Gastrocnemius medialis (tissue), 4 donors: ENCODE measurements at regions not wholly inside any gene's neighbourhood (a gene's known extent, or its start where the extent isn't known, plus 50 kb on each side); places are given as distances from the start of the nearest gene placed in this dataset.

Source experiments
- ATAC-seq, 2 donors: fragments of 150-250 bp; one replicate each; pipeline ENCODE4 v1.9.1; 2016
- DNase-seq, 2 donors: peaks; one replicate each; pipeline ENCODE4 v3.0.0-alpha.2; 2019
- H3K27ac ChIP-seq, 4 donors: fragments of 200-600 bp; sonication (generic); 1 replicate in 1 of 4; 2 replicates in 3 of 4; pipeline ENCODE4 v1.5.1; 2016 to 2018; ENCODE audit warnings: mild to moderate bottlenecking in 2 of 4, moderate library complexity in 1 of 4
- H3K27me3 ChIP-seq, 3 donors: fragments of 200-600 bp; sonication (generic) in 2 of 3; 1 replicate in 1 of 3; 2 replicates in 2 of 3; pipeline versions ENCODE4 v1.5.1 to v1.6.0; 2016 to 2019; ENCODE audit warnings: mild to moderate bottlenecking in 1 of 3, moderate library complexity in 1 of 3
- H3K36me3 ChIP-seq, 2 donors: fragments of 200-600 bp; sonication (generic) in 1 of 2; one replicate each; pipeline ENCODE4 v1.5.1; 2017 to 2018
- H3K4me1 ChIP-seq, 2 donors: fragments of 200-600 bp; sonication (generic) in 1 of 2; one replicate each; pipeline ENCODE4 v1.5.1; 2016 to 2017; ENCODE audit warnings: mild to moderate bottlenecking in 2 of 2
- H3K4me3 ChIP-seq, 4 donors: fragments of 200-600 bp; sonication (generic) in 3 of 4; 1 replicate in 1 of 4; 2 replicates in 3 of 4; pipeline ENCODE4 v1.5.1; 2016 to 2019; ENCODE audit warnings: mild to moderate bottlenecking in 2 of 4
- H3K9me3 ChIP-seq, 3 donors: fragments of 200-600 bp; sonication (generic) in 2 of 3; 1 replicate in 1 of 3; 2 replicates in 2 of 3; pipeline ENCODE4 v1.5.1; 2016 to 2019
- POLR2A ChIP-seq, 2 donors: fragments of 450-650 bp; IDR thresholded peaks; one replicate each; pipeline ENCODE4 v1.6.1; 2017; ENCODE audit warnings: antibody characterized with exemption in 2 of 2, mild to moderate bottlenecking in 2 of 2, moderate library complexity in 2 of 2
- in situ Hi-C, 4 donors: fragments of 200-750 bp; cut with MboI; loops; one replicate each; pipeline versions ENCODE4 v1.15.0 to v1.8.0; 2017; ENCODE audit warnings: low sequenced_read_pairs in 4 of 4
- intact Hi-C: fragments of 100-400 bp; cut with DNase I; formaldehyde crosslinking; loops from one replicate; pipeline ENCODE4 v1.15.1; 2023; ENCODE audit warnings: low total_unique reads
- TF ChIP-seq, protein P1 (sequence below), 5 experiments: fragments of 450-650 bp in 3 of 5; fragments of 200-600 bp in 2 of 5; sonication (generic) in 2 of 5; IDR thresholded peaks in 4 of 5; conservative IDR thresholded peaks in 1 of 5; 1 replicate in 4 of 5; 2 replicates in 1 of 5; pipeline ENCODE4 v1.5.1; 2016 to 2019; ENCODE audit warnings: antibody characterized with exemption in 5 of 5, mild to moderate bottlenecking in 3 of 5, moderate library complexity in 3 of 5

DNA sequence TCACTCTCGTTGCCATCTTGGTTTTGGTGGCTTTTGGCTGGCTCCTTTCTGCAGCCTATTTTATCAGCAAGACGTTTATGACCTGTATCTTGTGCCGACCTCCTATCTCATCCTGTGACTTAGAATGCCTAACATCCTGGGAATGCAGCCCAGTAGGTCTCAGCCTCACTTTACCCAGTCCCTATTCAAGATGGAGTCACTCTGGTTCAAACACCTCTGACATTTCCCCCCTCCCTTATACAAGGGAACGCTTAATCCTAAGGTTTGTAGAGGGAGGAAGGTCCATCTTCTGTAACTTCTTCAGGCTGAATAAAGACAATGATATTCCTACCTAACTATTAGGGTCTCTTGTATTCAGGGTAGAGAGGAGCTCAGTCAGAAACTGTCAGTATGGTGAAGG is 79.3 kb upstream of the SPANXB1 start:
- H3K27ac ChIP-seq = no peak overlapping the region
- intact Hi-C loops = no loop called here
- no peak for ATAC-seq

DNA sequence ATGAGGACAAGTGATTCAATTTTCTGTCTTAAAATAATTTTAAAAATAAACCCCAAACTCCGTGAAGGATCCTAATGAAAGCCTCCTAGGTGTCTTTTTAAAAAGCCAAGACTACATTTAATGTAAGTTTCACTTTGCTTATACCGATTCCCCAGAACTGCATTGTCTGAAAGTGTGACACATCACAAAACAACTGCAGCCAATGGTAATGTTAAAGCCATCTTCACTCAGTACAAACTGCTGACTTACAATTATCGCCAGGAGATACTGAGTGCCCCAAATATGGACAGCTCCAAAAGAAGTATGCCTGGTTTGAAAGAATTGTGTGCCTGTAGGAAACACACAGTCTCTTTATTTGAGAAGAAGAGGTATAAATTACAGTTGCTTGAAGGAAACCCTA is 73.7 kb upstream of the SPANXB1 start:
- Histone ChIP-seq H3K27ac (no peak overlapping the region), H3K4me3 (no peak overlapping the region), H3K9me3 (no peaks in the 10 kb centered on the region), H3K4me1 (no peaks in the 10 kb centered on the region), H3K36me3 (no peaks in the 10 kb centered on the region), H3K27me3 (no peaks in the 10 kb centered on the region)
- TF ChIP-seq, protein P1, sequence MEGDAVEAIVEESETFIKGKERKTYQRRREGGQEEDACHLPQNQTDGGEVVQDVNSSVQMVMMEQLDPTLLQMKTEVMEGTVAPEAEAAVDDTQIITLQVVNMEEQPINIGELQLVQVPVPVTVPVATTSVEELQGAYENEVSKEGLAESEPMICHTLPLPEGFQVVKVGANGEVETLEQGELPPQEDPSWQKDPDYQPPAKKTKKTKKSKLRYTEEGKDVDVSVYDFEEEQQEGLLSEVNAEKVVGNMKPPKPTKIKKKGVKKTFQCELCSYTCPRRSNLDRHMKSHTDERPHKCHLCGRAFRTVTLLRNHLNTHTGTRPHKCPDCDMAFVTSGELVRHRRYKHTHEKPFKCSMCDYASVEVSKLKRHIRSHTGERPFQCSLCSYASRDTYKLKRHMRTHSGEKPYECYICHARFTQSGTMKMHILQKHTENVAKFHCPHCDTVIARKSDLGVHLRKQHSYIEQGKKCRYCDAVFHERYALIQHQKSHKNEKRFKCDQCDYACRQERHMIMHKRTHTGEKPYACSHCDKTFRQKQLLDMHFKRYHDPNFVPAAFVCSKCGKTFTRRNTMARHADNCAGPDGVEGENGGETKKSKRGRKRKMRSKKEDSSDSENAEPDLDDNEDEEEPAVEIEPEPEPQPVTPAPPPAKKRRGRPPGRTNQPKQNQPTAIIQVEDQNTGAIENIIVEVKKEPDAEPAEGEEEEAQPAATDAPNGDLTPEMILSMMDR (IDR thresholded peaks at IDR 0.05 in 4 of 5, conservative IDR thresholded peaks at IDR 0.05 in 1 of 5) = no peak
- no peak for TF ChIP-seq POLR2A (IDR thresholded peaks at IDR 0.05)
- no peak for DNase-seq
- in situ Hi-C loops = no loop called here
- intact Hi-C loops = no loop called here
- no peak for ATAC-seq

More for the DNA sequence above, 79.3 kb upstream of the SPANXB1 start:
- TF ChIP-seq, protein P1 (IDR thresholded peaks at IDR 0.05 in 4 of 5, conservative IDR thresholded peaks at IDR 0.05 in 1 of 5) = no peak
- no peak for TF ChIP-seq POLR2A (IDR thresholded peaks at IDR 0.05)
- no peak for DNase-seq
- in situ Hi-C loops = no loop called here
- no peaks in the 10 kb centered on the region for H3K36me3 ChIP-seq
- H3K4me1 ChIP-seq = no peaks in the 10 kb centered on the region
- no peak overlapping the region for H3K4me3 ChIP-seq
- no peaks in the 10 kb centered on the region for H3K9me3 ChIP-seq
- no peaks in the 10 kb centered on the region for H3K27me3 ChIP-seq

DNA sequence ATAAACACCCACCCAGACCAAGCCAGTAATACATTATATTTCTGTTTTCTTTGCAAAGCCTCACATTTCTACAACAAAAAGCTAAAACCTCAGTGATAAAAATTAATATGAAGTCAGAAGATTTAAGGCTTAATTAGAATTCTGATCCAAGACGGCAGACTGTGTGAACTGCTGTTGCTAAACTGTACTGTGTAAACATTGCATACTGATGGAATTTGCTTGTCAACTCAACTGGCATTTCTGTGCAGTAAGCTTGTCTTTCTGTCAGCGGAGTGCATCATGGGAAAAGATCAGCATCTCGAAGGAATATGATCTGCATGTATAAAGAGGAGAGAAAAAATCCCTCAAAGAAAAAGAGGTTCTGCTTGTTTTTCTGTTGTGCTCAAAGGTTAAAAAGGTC is 69.4 kb upstream of the SPANXB1 start:
- no peaks in the 10 kb centered on the region for H3K27me3 ChIP-seq
- H3K27ac ChIP-seq = no peak overlapping the region
- no peak for DNase-seq
- intact Hi-C loops (no loop called here), in situ Hi-C loops (no loop called here)
- TF ChIP-seq POLR2A (IDR thresholded peaks at IDR 0.05) = no peak
- H3K36me3 ChIP-seq = no peaks in the 10 kb centered on the region
- no peak overlapping the region for H3K4me3 ChIP-seq
- H3K9me3 ChIP-seq = no peaks in the 10 kb centered on the region
- ATAC-seq = no peak
- no peaks in the 10 kb centered on the region for H3K4me1 ChIP-seq

DNA sequence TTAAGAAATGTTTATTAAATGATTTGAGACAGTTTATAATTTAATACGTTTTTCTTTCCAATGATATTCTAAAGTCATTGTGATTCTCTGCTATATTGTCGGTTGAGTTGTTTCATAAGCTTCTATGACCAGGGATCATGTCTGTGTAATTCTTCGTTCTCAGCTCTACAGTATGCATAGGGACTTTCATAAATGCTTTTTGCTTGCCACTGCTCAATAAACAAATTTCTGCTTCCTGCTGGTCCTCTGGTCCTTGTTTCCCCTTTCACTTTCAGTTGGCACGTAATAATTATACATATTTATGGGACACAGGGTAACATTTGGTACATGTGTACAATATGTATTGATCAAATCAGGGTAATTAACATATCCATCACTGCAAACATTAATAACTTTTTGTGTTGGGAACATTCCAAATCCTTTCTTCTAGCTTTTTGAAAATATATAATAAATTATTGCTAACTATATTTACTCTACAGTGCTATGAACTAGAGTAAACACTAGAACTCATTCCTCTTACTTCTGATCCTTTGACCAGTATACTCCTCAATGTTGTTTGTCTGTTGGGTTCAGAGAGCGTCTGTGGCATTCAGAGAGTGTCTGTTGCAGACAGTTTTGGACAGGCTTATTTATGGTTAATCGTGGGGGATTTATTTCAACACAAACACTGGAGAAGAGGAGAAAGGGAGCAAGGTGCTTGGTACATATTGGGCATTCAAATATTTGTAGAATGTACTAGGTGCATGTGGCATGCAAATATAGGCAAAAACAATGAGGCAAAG is 68.3 kb upstream of the SPANXB1 start:
- Histone ChIP-seq H3K9me3 (no peaks in the 10 kb centered on the region), H3K36me3 (no peaks in the 10 kb centered on the region), H3K4me3 (no peak overlapping the region), H3K27ac (no peak overlapping the region), H3K27me3 (no peaks in the 10 kb centered on the region), H3K4me1 (no peaks in the 10 kb centered on the region)
- DNase-seq = no peak
- in situ Hi-C loops = no loop called here
- ATAC-seq = no peak
- no peak for TF ChIP-seq POLR2A (IDR thresholded peaks at IDR 0.05)
- TF ChIP-seq, protein P1 (IDR thresholded peaks at IDR 0.05 in 4 of 5, conservative IDR thresholded peaks at IDR 0.05 in 1 of 5) = no peak
- intact Hi-C loops = no loop called here

DNA sequence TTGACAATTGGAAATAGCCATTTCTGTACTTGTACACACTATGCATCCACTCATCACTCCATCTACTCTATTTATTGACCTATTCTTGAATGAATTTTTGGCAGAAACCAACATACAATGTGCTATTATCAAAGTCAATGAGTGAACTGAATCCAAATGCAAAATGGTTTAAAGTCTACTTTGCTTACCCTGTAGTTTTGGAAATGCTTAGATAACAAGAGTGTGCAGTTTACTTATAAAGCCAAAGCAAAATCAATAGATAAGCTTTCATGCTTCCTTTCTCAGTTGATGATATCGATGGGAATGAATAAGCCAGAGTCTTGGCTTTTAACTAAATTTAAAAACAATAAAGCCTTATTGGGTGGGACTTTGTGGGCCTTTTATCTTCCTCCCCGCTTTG is 58.9 kb upstream of the SPANXB1 start:
- no peak for TF ChIP-seq POLR2A (IDR thresholded peaks at IDR 0.05)
- TF ChIP-seq, protein P1 (IDR thresholded peaks at IDR 0.05 in 4 of 5, conservative IDR thresholded peaks at IDR 0.05 in 1 of 5) = no peak
- DNase-seq (no peak), ATAC-seq (no peak)
- in situ Hi-C loops = no loop called here
- intact Hi-C loops = no loop called here
- Histone ChIP-seq H3K9me3 (no peaks in the 10 kb centered on the region), H3K4me3 (no peak overlapping the region), H3K4me1 (no peaks in the 10 kb centered on the region), H3K27me3 (no peaks in the 10 kb centered on the region), H3K27ac (no peak overlapping the region), H3K36me3 (no peaks in the 10 kb centered on the region)
